Panc1 (cell line): ENCODE measurements at regions not wholly inside any gene's neighbourhood (a gene's known extent, or its start where the extent isn't known, plus 50 kb on each side); places are given as distances from the start of the nearest gene placed in this dataset.

Experiments used
- ATAC-seq: fragments of 200-7000 bp; cut with Tn5 transposase; 2 replicates; pipeline ENCODE4 v1.9.1; 2020; ENCODE audit warnings: mild to moderate bottlenecking, moderate library complexity
- BruUV-seq: library from RNA; stranded (reverse); fragments of 400-500 nt; replicated peaks from 2 replicates; lab custom pipeline; 2021; lab: Mats Ljungman, UMichigan
- CTCF ChIA-PET: fragments of 300-600 bp; sonication (Branson Sonifier 250); formaldehyde crosslinking; loops from one replicate; lab custom pipeline; 2022; ENCODE audit warnings: antibody characterized with exemption; lab: Charles Lee
- POLR2A ChIA-PET: fragments of 300-600 bp; sonication (Branson Sonifier 250); formaldehyde crosslinking; loops from one replicate; lab custom pipeline; 2022; ENCODE audit warnings: antibody characterized with exemption; lab: Charles Lee
- DNase-seq: peaks from one replicate; pipeline ENCODE4 v3.0.0-alpha.2; 2010; ENCODE audit warnings: low read depth, low spot score
- H3K27ac ChIP-seq: 2 replicates; pipeline ENCODE4 v1.5.1; 2011; ENCODE audit warnings: mild to moderate bottlenecking, low read length, inconsistent platforms
- H3K27me3 ChIP-seq: fragments of 200-500 bp; sonication (Bioruptor generic); 2 replicates; pipeline ENCODE4 v1.6.0; 2014; ENCODE audit warnings: low read length, inconsistent platforms; ENCODE audit not compliant: control insufficient read depth, insufficient read depth
- H3K36me3 ChIP-seq: fragments of 200-500 bp; sonication (Bioruptor generic); 2 replicates; pipeline ENCODE4 v1.5.1; 2014; ENCODE audit warnings: inconsistent platforms, mild to moderate bottlenecking, low read length, moderate library complexity; ENCODE audit not compliant: control insufficient read depth, insufficient read depth
- H3K4me1 ChIP-seq: 2 replicates; pipeline ENCODE4 v1.5.1; 2011; ENCODE audit warnings: inconsistent platforms, mild to moderate bottlenecking, low read length, moderate library complexity; ENCODE audit not compliant: control insufficient read depth, insufficient read depth
- H3K4me3 ChIP-seq, 2 experiments: 2 replicates each; pipeline ENCODE4 v1.5.1; 2011 to 2012; ENCODE audit warnings: low read depth in 2 of 2, low read length in 2 of 2, mild to moderate bottlenecking in 2 of 2, inconsistent platforms in 1 of 2, moderate library complexity in 1 of 2
- H3K9me3 ChIP-seq: fragments of 200-500 bp; sonication (Bioruptor generic); 2 replicates; pipeline ENCODE4 v1.5.1; 2014; ENCODE audit warnings: low read depth, mild to moderate bottlenecking, inconsistent platforms, low read length, moderate library complexity; ENCODE audit not compliant: control insufficient read depth, insufficient read depth
- POLR2AphosphoS5 ChIP-seq: IDR thresholded peaks from 2 replicates; pipeline ENCODE4 v1.6.1; 2012; ENCODE audit warnings: mild to moderate bottlenecking, low read depth, low read length, moderate library complexity
- SIN3A ChIP-seq: IDR thresholded peaks from 2 replicates; pipeline ENCODE4 v1.6.1; 2012; ENCODE audit warnings: low read depth, mild to moderate bottlenecking, low read length, moderate library complexity, borderline replicate concordance; ENCODE audit not compliant: insufficient read depth
- TCF7L2 ChIP-seq: IDR thresholded peaks from 2 replicates; pipeline ENCODE4 v1.6.1; 2011; ENCODE audit warnings: mild to moderate bottlenecking, low read depth, low read length, inconsistent platforms
- in situ Hi-C: cut with HindIII; loops from 2 replicates; pipeline ENCODE4 v1.10.0; 2016; ENCODE audit warnings: low sequenced_read_pairs, low pct_unique_long_range_greater_than_20kb
- intact Hi-C: fragments of 100-400 bp; cut with micrococcal nuclease; formaldehyde crosslinking; loops from one replicate; pipeline ENCODE4 v1.10.0; 2022; ENCODE audit not compliant: unreplicated experiment
- TF ChIP-seq, protein P1 (sequence below), 2 experiments: IDR thresholded peaks; 2 replicates each; pipeline ENCODE4 v1.6.1; 2011 to 2012; ENCODE audit warnings: low read depth in 2 of 2, control low read depth in 1 of 2, low read length in 1 of 2, mild to moderate bottlenecking in 1 of 2, moderate library complexity in 1 of 2; ENCODE audit not compliant: insufficient read depth in 1 of 2
- TF ChIP-seq, protein P2 (sequence below): fragments of 450-650 bp; IDR thresholded peaks from 2 replicates; pipeline ENCODE4 v1.5.1; 2017; ENCODE audit warnings: mild to moderate bottlenecking

- DNase-seq, result no peak
- ChIA-PET CTCF (no interaction called here), POLR2A (no interaction called here)
These were observed 150.8 kb upstream of the FSCB start for GRCh38 chr14:44657696-44658388.

GRCh38 chr14:44657203-44657602, 150.1 kb upstream of the FSCB start:
- intact Hi-C loops, result no loop called here
- POLR2A ChIA-PET, result no interaction called here
- in situ Hi-C loops, result no loop called here
- BruUV-seq, result no TSS peak
- DNase-seq, result no peak
- Histone ChIP-seq H3K4me3 (no peak overlapping the region), H3K9me3 (no peaks in the 10 kb centered on the region), H3K27ac (no peak overlapping the region), H3K27me3 (no peaks in the 10 kb centered on the region), H3K36me3 (no peaks in the 10 kb centered on the region; the same call in 1 of the 2 replicates), H3K4me1 (no peaks in the 10 kb centered on the region)
- TF ChIP-seq, protein P1, sequence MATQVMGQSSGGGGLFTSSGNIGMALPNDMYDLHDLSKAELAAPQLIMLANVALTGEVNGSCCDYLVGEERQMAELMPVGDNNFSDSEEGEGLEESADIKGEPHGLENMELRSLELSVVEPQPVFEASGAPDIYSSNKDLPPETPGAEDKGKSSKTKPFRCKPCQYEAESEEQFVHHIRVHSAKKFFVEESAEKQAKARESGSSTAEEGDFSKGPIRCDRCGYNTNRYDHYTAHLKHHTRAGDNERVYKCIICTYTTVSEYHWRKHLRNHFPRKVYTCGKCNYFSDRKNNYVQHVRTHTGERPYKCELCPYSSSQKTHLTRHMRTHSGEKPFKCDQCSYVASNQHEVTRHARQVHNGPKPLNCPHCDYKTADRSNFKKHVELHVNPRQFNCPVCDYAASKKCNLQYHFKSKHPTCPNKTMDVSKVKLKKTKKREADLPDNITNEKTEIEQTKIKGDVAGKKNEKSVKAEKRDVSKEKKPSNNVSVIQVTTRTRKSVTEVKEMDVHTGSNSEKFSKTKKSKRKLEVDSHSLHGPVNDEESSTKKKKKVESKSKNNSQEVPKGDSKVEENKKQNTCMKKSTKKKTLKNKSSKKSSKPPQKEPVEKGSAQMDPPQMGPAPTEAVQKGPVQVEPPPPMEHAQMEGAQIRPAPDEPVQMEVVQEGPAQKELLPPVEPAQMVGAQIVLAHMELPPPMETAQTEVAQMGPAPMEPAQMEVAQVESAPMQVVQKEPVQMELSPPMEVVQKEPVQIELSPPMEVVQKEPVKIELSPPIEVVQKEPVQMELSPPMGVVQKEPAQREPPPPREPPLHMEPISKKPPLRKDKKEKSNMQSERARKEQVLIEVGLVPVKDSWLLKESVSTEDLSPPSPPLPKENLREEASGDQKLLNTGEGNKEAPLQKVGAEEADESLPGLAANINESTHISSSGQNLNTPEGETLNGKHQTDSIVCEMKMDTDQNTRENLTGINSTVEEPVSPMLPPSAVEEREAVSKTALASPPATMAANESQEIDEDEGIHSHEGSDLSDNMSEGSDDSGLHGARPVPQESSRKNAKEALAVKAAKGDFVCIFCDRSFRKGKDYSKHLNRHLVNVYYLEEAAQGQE (IDR thresholded peaks at IDR 0.05; ENCODE audit: insufficient read depth in 1 of 2, low read depth in 2 of 2, low read length in 1 of 2), result no peak
- TF ChIP-seq POLR2AphosphoS5 (no peak), TCF7L2 (no peak)
- TF ChIP-seq, protein P2, sequence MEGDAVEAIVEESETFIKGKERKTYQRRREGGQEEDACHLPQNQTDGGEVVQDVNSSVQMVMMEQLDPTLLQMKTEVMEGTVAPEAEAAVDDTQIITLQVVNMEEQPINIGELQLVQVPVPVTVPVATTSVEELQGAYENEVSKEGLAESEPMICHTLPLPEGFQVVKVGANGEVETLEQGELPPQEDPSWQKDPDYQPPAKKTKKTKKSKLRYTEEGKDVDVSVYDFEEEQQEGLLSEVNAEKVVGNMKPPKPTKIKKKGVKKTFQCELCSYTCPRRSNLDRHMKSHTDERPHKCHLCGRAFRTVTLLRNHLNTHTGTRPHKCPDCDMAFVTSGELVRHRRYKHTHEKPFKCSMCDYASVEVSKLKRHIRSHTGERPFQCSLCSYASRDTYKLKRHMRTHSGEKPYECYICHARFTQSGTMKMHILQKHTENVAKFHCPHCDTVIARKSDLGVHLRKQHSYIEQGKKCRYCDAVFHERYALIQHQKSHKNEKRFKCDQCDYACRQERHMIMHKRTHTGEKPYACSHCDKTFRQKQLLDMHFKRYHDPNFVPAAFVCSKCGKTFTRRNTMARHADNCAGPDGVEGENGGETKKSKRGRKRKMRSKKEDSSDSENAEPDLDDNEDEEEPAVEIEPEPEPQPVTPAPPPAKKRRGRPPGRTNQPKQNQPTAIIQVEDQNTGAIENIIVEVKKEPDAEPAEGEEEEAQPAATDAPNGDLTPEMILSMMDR, result no peak
- CTCF ChIA-PET, result no interaction called here
- ATAC-seq, result no peak

More at GRCh38 chr14:44657696-44658388, 150.8 kb upstream of the FSCB start:
- intact Hi-C loops (no loop called here), in situ Hi-C loops (no loop called here)
- no peaks in the 10 kb centered on the region for H3K9me3 ChIP-seq
- H3K4me3 ChIP-seq, result no peak overlapping the region
- H3K27ac ChIP-seq, result no peak overlapping the region
- H3K36me3 ChIP-seq, result no peaks in the 10 kb centered on the region; the same call in 1 of the 2 replicates
- no peaks in the 10 kb centered on the region for H3K27me3 ChIP-seq
- no peak for ATAC-seq
- no peaks in the 10 kb centered on the region for H3K4me1 ChIP-seq
- TF ChIP-seq SIN3A (no peak), TCF7L2 (no peak), POLR2AphosphoS5 (no peak)
- TF ChIP-seq, protein P2, result peak; percentile 45; the same call in 1 of the 2 replicates
- BruUV-seq, result no TSS peak
